CD14-positive monocyte (primary cell): ENCODE measurements at regions not wholly inside any gene's neighbourhood (a gene's known extent, or its start where the extent isn't known, plus 50 kb on each side); places are given as distances from the start of the nearest gene placed in this dataset.

Experiments
- DNase-seq, 3 donors: peaks; one replicate each; pipeline ENCODE4 v3.0.0-alpha.2; 2011 to 2022
- H2AFZ ChIP-seq: 2 replicates; pipeline ENCODE4 v1.6.0; 2012; ENCODE audit warnings: mild to moderate bottlenecking, low read depth, low read length, inconsistent platforms; ENCODE audit not compliant: insufficient read depth, poor library complexity, severe bottlenecking
- H3K27ac ChIP-seq, 2 donors: 1 replicate in 1 of 2; 2 replicates in 1 of 2; pipeline ENCODE4 v1.5.1; 2012 to 2013; ENCODE audit warnings: low read length in 2 of 2, control low read depth in 1 of 2, inconsistent platforms in 1 of 2, low read depth in 1 of 2, mild to moderate bottlenecking in 1 of 2
- H3K27me3 ChIP-seq, 2 donors: one replicate each; pipeline versions ENCODE4 v1.6.0 to v1.6.1; 2011 to 2013; ENCODE audit warnings: low read length in 2 of 2; ENCODE audit not compliant: control insufficient read depth in 2 of 2, insufficient read depth in 2 of 2
- H3K36me3 ChIP-seq, 2 donors: replicated peaks in 1 of 2; 1 replicate in 1 of 2; 2 replicates in 1 of 2; pipeline versions ENCODE4 v1.5.1 to v1.6.1; 2012 to 2013; ENCODE audit warnings: low read length in 2 of 2, control low read depth in 1 of 2, inconsistent platforms in 1 of 2, mild to moderate bottlenecking in 1 of 2; ENCODE audit not compliant: insufficient read depth in 2 of 2, control insufficient read depth in 1 of 2
- H3K4me1 ChIP-seq, 2 donors: 1 replicate in 1 of 2; 2 replicates in 1 of 2; pipeline versions ENCODE4 v1.5.1 to v1.6.1; 2012 to 2013; ENCODE audit warnings: low read length in 2 of 2, control low read depth in 1 of 2, inconsistent platforms in 1 of 2, mild to moderate bottlenecking in 1 of 2, moderate library complexity in 1 of 2; ENCODE audit not compliant: insufficient read depth in 2 of 2, control insufficient read depth in 1 of 2
- H3K4me2 ChIP-seq: replicated peaks from 2 replicates; pipeline ENCODE3; 2012; ENCODE audit warnings: low read length, moderate library complexity, mild to moderate bottlenecking; ENCODE audit not compliant: poor library complexity, severe bottlenecking; ENCODE audit errors: extremely low read depth
- H3K4me3 ChIP-seq, 3 experiments: fragments of 200-600 bp in 1 of 3; sonication (generic) in 1 of 3; replicated peaks in 1 of 3; 1 replicate in 2 of 3; 2 replicates in 1 of 3; pipeline ENCODE4 v1.5.1; 2011 to 2013; ENCODE audit warnings: low read length in 3 of 3, mild to moderate bottlenecking in 3 of 3, control low read depth in 2 of 3, low read depth in 2 of 3, inconsistent platforms in 1 of 3, moderate library complexity in 1 of 3
- H3K79me2 ChIP-seq: 2 replicates; pipeline ENCODE4 v1.6.0; 2012; ENCODE audit warnings: mild to moderate bottlenecking, control low read depth, inconsistent platforms, low read length, moderate library complexity; ENCODE audit not compliant: insufficient read depth
- H3K9ac ChIP-seq: 2 replicates; pipeline ENCODE4 v1.6.0; 2017; ENCODE audit warnings: low read length, mild to moderate bottlenecking; ENCODE audit not compliant: insufficient read depth, poor library complexity, severe bottlenecking
- H3K9me3 ChIP-seq, 2 donors: replicated peaks in 1 of 2; 1 replicate in 1 of 2; 2 replicates in 1 of 2; pipeline versions ENCODE4 v1.5.1 to v1.6.1; 2012 to 2013; ENCODE audit warnings: low read length in 2 of 2, control low read depth in 1 of 2; ENCODE audit not compliant: control insufficient read depth in 1 of 2, insufficient read depth in 1 of 2
- H4K20me1 ChIP-seq: 2 replicates; pipeline ENCODE4 v1.6.0; 2012; ENCODE audit warnings: mild to moderate bottlenecking, low read length, control low read depth, moderate library complexity; ENCODE audit not compliant: insufficient read depth
- H3K27ac Mint-ChIP-seq, 7 donors: one replicate each; pipeline ENCODE4 v1.8.0; 2020; ENCODE audit warnings: mild to moderate bottlenecking in 7 of 7, mixed read lengths in 7 of 7, moderate library complexity in 6 of 7, inconsistent platforms in 2 of 7
- H3K27me3 Mint-ChIP-seq, 3 donors: one replicate each; pipeline ENCODE4 v1.8.0; 2021 to 2022; ENCODE audit warnings: low read depth in 3 of 3, mild to moderate bottlenecking in 3 of 3, mixed read lengths in 3 of 3, moderate library complexity in 3 of 3, inconsistent platforms in 1 of 3
- H3K36me3 Mint-ChIP-seq, 2 donors: one replicate each; pipeline ENCODE4 v1.8.0; 2020; ENCODE audit warnings: mixed read lengths in 2 of 2, inconsistent platforms in 1 of 2, mild to moderate bottlenecking in 1 of 2
- H3K4me1 Mint-ChIP-seq: one replicate; pipeline ENCODE4 v1.8.0; 2020; ENCODE audit warnings: mild to moderate bottlenecking, mixed read lengths
- H3K4me3 Mint-ChIP-seq, 2 donors: one replicate each; pipeline ENCODE4 v1.8.0; 2020; ENCODE audit warnings: mild to moderate bottlenecking in 2 of 2, mixed read lengths in 2 of 2, moderate library complexity in 1 of 2
- H3K9me3 Mint-ChIP-seq, 7 donors: one replicate each; pipeline ENCODE4 v1.8.0; 2020 to 2022; ENCODE audit warnings: mixed read lengths in 7 of 7, mild to moderate bottlenecking in 6 of 7, moderate library complexity in 6 of 7, inconsistent platforms in 2 of 7
- CTCF ChIP-seq: fragments of 200-600 bp; IDR thresholded peaks from one replicate; pipeline ENCODE4 v1.8.0; 2022; ENCODE audit warnings: antibody characterized with exemption, mild to moderate bottlenecking
- WGBS: methylation state at CpG from one replicate; pipeline ENCODE4 v1.1.5; 2013; ENCODE audit warnings: missing lambda C conversion rate; ENCODE audit not compliant: insufficient coverage; 5-methylcytosine and 5-hydroxymethylcytosine counted together
- intact Hi-C, 2 donors: fragments of 100-400 bp; cut with micrococcal nuclease; formaldehyde crosslinking; loops; one replicate each; pipeline versions ENCODE4 v1.15.0 to v1.15.1; 2023

- H3K9me3 ChIP-seq: no peaks in the 10 kb centered on the region
- intact Hi-C loops: no loop called here
- Mint-ChIP-seq H3K36me3 (no peaks in the 10 kb centered on the region), H3K4me1 (no peaks in the 10 kb centered on the region), H3K4me3 (no peak overlapping the region), H3K27ac (no peak overlapping the region), H3K27me3 (no peaks in the 10 kb centered on the region), H3K9me3 (peaks cover 0 to 11% (median 3%) of the 10 kb centered on the region in 7 donors)
- no peak for TF ChIP-seq CTCF
- no peak overlapping the region for H3K4me2 ChIP-seq
- H3K4me1 ChIP-seq: no peaks in the 10 kb centered on the region
- no peak overlapping the region for H3K4me3 ChIP-seq
- no peak overlapping the region for H3K27ac ChIP-seq
- H3K79me2 ChIP-seq: no peaks in the 10 kb centered on the region
- H2AFZ ChIP-seq: no peak overlapping the region
- DNase-seq: no peak
- H3K27me3 ChIP-seq: no peaks in the 10 kb centered on the region
- H3K9ac ChIP-seq: no peak overlapping the region
- H3K36me3 ChIP-seq: no peaks in the 10 kb centered on the region
- 86% methylated on average over 2 of the region's 2 CpGs for WGBS
- H4K20me1 ChIP-seq: no peaks in the 10 kb centered on the region
These were observed 335.8 kb downstream of the ZIC1 start for GRCh38 chr3:147744967-147745366.

GRCh38 chr3:147755310-147755709 is 346.1 kb downstream of the ZIC1 start:
- no peak for TF ChIP-seq CTCF
- intact Hi-C loops: no loop called here
- Histone ChIP-seq H3K4me2 (no peak overlapping the region), H3K27ac (no peak overlapping the region), H3K9ac (no peak overlapping the region), H3K27me3 (no peaks in the 10 kb centered on the region), H2AFZ (no peak overlapping the region), H3K4me3 (no peak overlapping the region), H3K4me1 (no peaks in the 10 kb centered on the region), H3K9me3 (no peaks in the 10 kb centered on the region), H4K20me1 (no peaks in the 10 kb centered on the region), H3K36me3 (no peaks in the 10 kb centered on the region), H3K79me2 (no peaks in the 10 kb centered on the region)
- no peaks in the 10 kb centered on the region for H3K36me3 Mint-ChIP-seq
- no peak overlapping the region for H3K4me3 Mint-ChIP-seq
- H3K9me3 Mint-ChIP-seq: peaks cover 0 to 2% (median under 1%) of the 10 kb centered on the region in 7 donors
- no CpG with 5 or more reads among the region's 3 CpGs for WGBS
- H3K27ac Mint-ChIP-seq: no peak overlapping the region
- DNase-seq: no peak
- no peaks in the 10 kb centered on the region for H3K27me3 Mint-ChIP-seq
- H3K4me1 Mint-ChIP-seq: no peaks in the 10 kb centered on the region
